Esophagus muscularis mucosa (tissue), 4 donors: ENCODE measurements at regions not wholly inside any gene's neighbourhood (a gene's known extent, or its start where the extent isn't known, plus 50 kb on each side); places are given as distances from the start of the nearest gene placed in this dataset.

Experiments
- EP300 ChIP-seq: sonication (generic); formaldehyde crosslinking; IDR thresholded peaks from one replicate; pipeline ENCODE4 v1.6.1; 2017; ENCODE audit warnings: antibody characterized with exemption
- POLR2A ChIP-seq: fragments of 450-650 bp; IDR thresholded peaks from one replicate; pipeline ENCODE4 v1.6.1; 2017; ENCODE audit warnings: antibody characterized with exemption, moderate library complexity, mild to moderate bottlenecking, low read depth
- POLR2AphosphoS5 ChIP-seq, 2 donors: sonication (generic); formaldehyde crosslinking; IDR thresholded peaks; one replicate each; pipeline ENCODE4 v1.6.1; 2017; ENCODE audit warnings: antibody characterized with exemption in 2 of 2
- TF ChIP-seq, protein P1 (sequence below), 3 experiments: fragments of 200-600 bp in 2 of 3; fragments of 450-650 bp in 1 of 3; sonication (generic) in 2 of 3; IDR thresholded peaks; one replicate each; pipeline ENCODE4 v1.5.1; 2017 to 2019; ENCODE audit warnings: antibody characterized with exemption in 3 of 3, mild to moderate bottlenecking in 2 of 3, moderate library complexity in 1 of 3

DNA sequence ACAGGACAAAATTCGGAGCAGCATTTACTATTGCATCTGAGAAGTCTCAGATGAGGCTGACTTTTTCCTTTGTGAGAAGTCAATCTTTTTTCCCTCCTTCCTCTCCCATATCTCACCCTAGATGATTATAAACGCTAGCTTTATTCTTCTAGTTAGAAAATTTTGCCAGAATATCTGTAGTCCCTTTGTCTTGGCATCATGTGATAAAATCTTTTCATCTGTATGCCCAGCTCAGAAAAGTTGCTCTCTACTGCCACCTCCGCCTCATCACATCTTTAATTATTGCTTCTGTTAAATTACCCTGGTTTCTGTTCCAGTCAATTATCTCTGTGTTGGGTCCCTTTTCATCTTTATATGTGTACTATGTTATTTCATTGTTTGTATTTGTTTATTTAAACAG, 210.8 kb upstream of the SLC35G4 start:
- TF ChIP-seq POLR2A: no peak
- TF ChIP-seq, protein P1, sequence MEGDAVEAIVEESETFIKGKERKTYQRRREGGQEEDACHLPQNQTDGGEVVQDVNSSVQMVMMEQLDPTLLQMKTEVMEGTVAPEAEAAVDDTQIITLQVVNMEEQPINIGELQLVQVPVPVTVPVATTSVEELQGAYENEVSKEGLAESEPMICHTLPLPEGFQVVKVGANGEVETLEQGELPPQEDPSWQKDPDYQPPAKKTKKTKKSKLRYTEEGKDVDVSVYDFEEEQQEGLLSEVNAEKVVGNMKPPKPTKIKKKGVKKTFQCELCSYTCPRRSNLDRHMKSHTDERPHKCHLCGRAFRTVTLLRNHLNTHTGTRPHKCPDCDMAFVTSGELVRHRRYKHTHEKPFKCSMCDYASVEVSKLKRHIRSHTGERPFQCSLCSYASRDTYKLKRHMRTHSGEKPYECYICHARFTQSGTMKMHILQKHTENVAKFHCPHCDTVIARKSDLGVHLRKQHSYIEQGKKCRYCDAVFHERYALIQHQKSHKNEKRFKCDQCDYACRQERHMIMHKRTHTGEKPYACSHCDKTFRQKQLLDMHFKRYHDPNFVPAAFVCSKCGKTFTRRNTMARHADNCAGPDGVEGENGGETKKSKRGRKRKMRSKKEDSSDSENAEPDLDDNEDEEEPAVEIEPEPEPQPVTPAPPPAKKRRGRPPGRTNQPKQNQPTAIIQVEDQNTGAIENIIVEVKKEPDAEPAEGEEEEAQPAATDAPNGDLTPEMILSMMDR (IDR thresholded peaks at IDR 0.05): no peak
- no peak for TF ChIP-seq POLR2AphosphoS5 (IDR thresholded peaks at IDR 0.05)
- no peak for TF ChIP-seq EP300
